HG03139 (cell line): ENCODE measurements at regions not wholly inside any gene's neighbourhood (a gene's known extent, or its start where the extent isn't known, plus 50 kb on each side); places are given as distances from the start of the nearest gene placed in this dataset.

Experiments used
- ATAC-seq: cut with Tn5 transposase; IDR thresholded peaks from one replicate; pipeline ENCODE4 v1.9.1; 2021; ENCODE audit not compliant: unreplicated experiment

DNA sequence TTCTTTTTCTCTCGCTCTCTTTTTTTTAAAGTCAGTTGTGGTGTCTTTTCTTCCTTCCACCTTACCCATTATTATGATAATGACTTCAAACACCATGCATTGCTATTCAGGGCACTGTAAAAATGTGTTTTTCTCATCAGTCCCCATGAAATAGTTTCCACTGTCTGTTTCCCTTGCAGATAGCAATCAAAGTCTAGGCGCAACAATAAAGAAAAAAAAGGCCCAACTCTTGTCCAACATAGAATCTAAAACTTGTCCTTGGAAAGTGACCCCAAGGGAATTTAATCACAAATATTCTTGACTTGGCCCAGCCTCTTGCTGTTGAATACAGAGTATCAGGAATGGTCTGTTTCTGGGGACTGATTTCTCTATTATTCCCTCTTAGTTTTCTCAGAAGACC, 382.5 kb downstream of the PLPP3 start:
- ATAC-seq, result no peak

DNA sequence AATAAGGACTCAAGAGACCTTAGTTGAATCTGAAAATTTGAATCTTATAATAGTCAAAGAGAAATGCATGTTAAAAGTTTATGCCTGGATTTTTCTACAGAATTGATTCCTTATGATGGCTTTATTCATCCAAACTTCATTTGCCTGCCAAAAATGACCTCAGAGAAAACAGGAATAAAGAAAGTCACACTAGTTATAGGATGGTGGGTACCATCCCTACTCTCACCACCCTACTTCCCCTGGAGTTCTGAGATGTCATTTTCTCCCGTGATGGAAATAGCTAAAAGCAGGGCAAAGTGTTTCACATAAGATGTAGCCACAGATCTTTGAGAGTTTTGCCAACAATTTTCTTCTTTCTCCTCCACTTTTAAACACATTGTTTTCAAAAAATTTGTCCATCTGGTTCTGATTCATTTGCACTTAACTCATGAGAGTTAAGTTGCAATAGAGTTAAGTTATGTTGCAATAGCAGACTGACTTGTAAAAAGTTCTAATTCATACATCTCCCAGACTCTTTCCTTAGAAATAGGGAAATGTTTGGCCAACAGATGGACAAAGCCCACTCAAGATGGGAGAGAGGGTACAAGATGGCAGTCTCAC, 384.6 kb downstream of the PLPP3 start:
- no peak for ATAC-seq

DNA sequence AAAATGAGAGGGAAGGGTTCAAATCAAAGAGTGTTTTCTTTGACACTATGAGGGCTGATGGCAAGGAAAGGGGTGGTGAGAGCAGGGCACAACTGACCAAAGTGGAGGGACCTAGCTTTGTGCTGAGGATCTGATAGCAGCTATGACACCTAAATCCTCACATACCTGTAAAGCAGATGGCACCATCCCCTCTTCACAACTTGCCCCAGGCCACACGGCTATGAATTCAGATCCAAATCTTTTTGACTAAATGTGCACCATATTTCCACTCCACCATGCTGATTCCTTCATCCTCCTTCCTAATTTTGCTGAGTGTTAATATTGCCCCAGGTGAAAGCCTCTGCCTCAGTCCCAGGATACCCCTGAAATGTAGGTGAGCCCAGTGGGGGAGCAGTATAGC, 385.7 kb downstream of the PLPP3 start:
- ATAC-seq, result no peak

DNA sequence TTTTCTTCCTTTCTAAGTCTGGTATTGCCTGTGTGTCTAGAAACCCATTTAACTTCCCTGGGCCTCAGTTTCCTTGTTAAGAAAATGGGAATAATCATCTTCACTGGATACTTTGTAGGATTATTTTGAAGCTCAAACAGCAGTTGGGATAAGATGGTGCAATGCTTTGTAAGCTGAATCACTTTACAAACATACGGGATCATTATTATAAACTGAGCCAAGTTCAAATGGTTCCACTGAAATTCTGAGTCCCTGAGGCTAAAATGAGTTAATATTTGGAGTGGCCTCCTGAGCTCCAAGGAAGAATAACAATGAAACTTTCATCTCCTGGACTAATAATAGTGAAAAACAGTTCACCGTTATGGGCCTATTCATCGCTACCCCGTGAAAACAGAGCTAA, 388.0 kb downstream of the PLPP3 start:
- no peak for ATAC-seq

GRCh38 chr1:56190806-56191365, 388.5 kb downstream of the PLPP3 start:
- no peak for ATAC-seq

DNA sequence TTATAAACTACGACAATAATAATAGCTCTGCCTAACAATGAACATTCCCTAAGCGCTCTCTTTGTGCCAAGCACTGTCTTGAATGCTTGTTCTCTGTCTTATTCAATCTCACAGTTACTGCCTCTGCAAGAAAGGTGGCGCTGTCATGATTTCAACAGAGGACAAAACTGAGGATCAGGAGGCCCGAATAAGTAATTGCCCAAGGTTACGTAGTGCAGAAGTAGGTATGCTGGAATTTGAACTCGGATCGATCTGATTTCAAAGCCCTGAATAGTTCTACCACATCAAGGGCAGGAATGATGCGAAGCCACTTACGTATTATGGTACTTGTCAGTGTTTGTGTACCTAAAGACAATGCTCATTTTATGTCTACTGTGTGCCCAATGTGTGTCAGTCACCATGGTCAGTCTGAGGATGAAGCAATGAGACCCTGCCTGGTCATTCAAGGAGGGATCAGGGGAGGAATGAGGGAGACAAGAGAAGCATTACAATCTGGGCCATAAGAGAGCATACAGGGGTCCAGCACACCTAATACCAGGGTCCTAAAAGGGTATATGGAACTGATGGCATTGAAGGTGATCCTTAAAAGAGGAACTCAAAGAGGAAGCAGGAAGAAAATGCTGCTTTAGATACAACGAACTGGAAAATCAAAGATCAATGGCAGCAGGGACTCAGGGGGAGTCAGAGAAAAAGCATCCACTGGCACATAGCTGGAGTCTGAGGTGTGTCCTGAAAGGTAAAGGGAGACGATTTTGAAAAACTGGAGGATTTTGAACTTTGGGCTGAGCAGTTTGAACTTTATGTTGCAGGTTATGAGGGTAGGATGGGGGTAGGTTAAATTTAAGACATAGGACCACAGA, 389.2 kb downstream of the PLPP3 start:
- ATAC-seq, result no peak

DNA sequence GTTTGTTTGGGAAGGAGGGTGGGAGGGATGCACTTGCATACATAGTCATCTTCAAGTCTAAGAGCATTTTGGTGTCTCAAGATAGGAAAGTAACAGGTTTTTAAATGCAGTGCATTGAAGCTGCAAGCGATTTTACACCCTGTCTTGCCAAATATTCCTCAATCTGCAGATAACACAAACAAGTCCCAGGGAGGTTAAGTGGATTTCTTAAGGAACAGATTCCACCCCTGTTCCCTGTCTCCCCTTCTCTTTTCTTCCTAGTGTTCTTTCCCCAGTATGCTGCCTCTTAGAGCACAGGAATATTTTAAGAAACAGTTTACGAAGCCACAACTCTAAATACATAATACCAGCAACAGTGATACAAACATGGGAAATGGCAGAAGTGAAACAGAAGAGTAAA, 389.9 kb downstream of the PLPP3 start:
- no peak for ATAC-seq

- ATAC-seq, result no peak
These were observed 390.5 kb downstream of the PLPP3 start for GRCh38 chr1:56188855-56189254.

- ATAC-seq, result no peak
These were observed 391.1 kb downstream of the PLPP3 start for GRCh38 chr1:56188221-56188620.

GRCh38 chr1:56187405-56187804, 392.0 kb downstream of the PLPP3 start:
- ATAC-seq, result no peak

- ATAC-seq, result no peak
These were observed 393.9 kb downstream of the PLPP3 start for GRCh38 chr1:56185493-56185892.

GRCh38 chr1:56183151-56183550, 396.2 kb downstream of the PLPP3 start:
- ATAC-seq, result no peak

- no peak for ATAC-seq
These were observed 398.7 kb downstream of the PLPP3 start for GRCh38 chr1:56180520-56181190.

GRCh38 chr1:56179543-56179942, 399.8 kb downstream of the PLPP3 start:
- no peak for ATAC-seq

GRCh38 chr1:56175211-56175610, 404.2 kb downstream of the PLPP3 start:
- ATAC-seq, result no peak

- ATAC-seq, result no peak
These were observed 405.0 kb downstream of the PLPP3 start for GRCh38 chr1:56174176-56174885.

DNA sequence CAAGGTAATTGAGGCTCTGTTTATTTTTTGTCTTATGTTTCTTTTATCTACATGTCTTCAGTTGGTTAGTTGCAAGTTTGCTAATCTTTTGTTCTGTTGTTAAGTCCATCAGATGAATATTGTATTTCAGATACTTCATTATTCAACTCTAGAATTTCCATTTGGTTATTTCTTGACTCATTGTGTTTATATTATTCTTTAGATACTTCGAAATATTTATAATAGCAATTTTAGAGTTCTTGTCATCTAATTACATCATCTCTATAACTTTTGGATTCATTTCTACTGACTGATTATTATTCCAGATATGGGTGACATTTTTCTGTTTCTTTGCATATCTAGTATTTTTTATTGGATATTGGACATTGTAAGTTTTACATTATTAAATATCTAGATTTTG, 405.6 kb downstream of the PLPP3 start:
- no peak for ATAC-seq

DNA sequence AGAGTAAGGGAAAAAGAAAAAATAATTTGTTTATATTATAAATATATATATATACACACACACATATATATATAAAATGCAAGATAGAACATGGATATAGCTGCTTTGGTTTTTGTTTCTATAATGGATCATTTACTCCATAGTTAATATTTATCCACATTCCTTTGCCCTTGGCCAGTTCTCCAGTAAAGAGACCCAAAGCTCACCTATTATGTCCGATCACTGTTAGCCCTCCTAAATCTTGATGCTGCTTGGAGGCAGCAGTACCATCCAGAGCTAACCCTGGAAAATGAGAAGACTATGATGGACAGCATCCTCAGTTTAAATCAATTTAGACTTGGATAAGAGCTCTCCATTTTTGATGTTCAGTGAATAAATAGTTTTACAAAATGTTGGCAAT, 407.7 kb downstream of the PLPP3 start:
- no peak for ATAC-seq

GRCh38 chr1:56170784-56171320, 408.5 kb downstream of the PLPP3 start:
- no peak for ATAC-seq

GRCh38 chr1:56169856-56170255, 409.5 kb downstream of the PLPP3 start:
- ATAC-seq, result no peak

- ATAC-seq, result no peak
These were observed 411.2 kb downstream of the PLPP3 start for GRCh38 chr1:56168176-56168575.
